Upper lobe of left lung (tissue), 6 donors: ENCODE measurements at regions not wholly inside any gene's neighbourhood (a gene's known extent, or its start where the extent isn't known, plus 50 kb on each side); places are given as distances from the start of the nearest gene placed in this dataset.

Experiments
- ATAC-seq, 2 donors: fragments of 200-7000 bp; cut with Tn5 transposase; one replicate each; pipeline ENCODE4 v1.9.1; 2022; ENCODE audit warnings: mild to moderate bottlenecking in 2 of 2, moderate library complexity in 2 of 2; ENCODE audit not compliant: low FRiP score in 2 of 2
- DNase-seq, 2 donors: peaks; one replicate each; pipeline ENCODE4 v3.0.0-alpha.2; 2019 to 2020
- H3K27ac ChIP-seq, 4 donors: fragments of 200-600 bp; sonication (generic); one replicate each; pipeline ENCODE4 v1.5.1; 2016 to 2019
- H3K27me3 ChIP-seq, 4 donors: fragments of 200-600 bp; sonication (generic); one replicate each; pipeline ENCODE4 v1.5.1; 2017 to 2019
- H3K36me3 ChIP-seq, 4 donors: fragments of 200-600 bp; sonication (generic); one replicate each; pipeline ENCODE4 v1.5.1; 2016 to 2019
- H3K4me1 ChIP-seq, 4 donors: fragments of 200-600 bp; sonication (generic); one replicate each; pipeline ENCODE4 v1.5.1; 2018 to 2019
- H3K4me3 ChIP-seq, 4 donors: fragments of 200-600 bp; sonication (generic); one replicate each; pipeline ENCODE4 v1.5.1; 2017 to 2019; ENCODE audit warnings: mild to moderate bottlenecking in 2 of 4, moderate library complexity in 1 of 4
- H3K9me3 ChIP-seq, 4 donors: fragments of 200-600 bp; sonication (generic); one replicate each; pipeline ENCODE4 v1.5.1; 2018 to 2019
- EP300 ChIP-seq, 4 donors: sonication (generic); formaldehyde crosslinking; IDR thresholded peaks; one replicate each; pipeline ENCODE4 v1.5.1; 2017; ENCODE audit warnings: antibody characterized with exemption in 4 of 4, control low read depth in 2 of 4
- POLR2A ChIP-seq, 4 donors: fragments of 450-650 bp; IDR thresholded peaks; one replicate each; pipeline ENCODE4 v1.5.1; 2016 to 2017; ENCODE audit warnings: antibody characterized with exemption in 4 of 4, mild to moderate bottlenecking in 2 of 4
- POLR2AphosphoS5 ChIP-seq, 2 donors: sonication (generic); formaldehyde crosslinking; IDR thresholded peaks; one replicate each; pipeline ENCODE4 v1.5.1; 2017; ENCODE audit warnings: antibody characterized with exemption in 2 of 2
- WGBS, 2 donors: methylation state at CpG; one replicate each; pipeline ENCODE4 v1.1.5; 2017 to 2018; 5-methylcytosine and 5-hydroxymethylcytosine counted together
- TF ChIP-seq, protein P1 (sequence below), 6 experiments: fragments of 450-650 bp in 4 of 6; fragments of 200-600 bp in 2 of 6; sonication (generic) in 2 of 6; IDR thresholded peaks; one replicate each; pipeline ENCODE4 v1.5.1; 2016 to 2019; ENCODE audit warnings: antibody characterized with exemption in 6 of 6
- donor health status: DM: no; HTN: no; CAD: no; lungs with moderate emphysema.
- donor health status: DM: no; HTN: yes; CAD: no; lungs with severe emphysema.

DNA sequence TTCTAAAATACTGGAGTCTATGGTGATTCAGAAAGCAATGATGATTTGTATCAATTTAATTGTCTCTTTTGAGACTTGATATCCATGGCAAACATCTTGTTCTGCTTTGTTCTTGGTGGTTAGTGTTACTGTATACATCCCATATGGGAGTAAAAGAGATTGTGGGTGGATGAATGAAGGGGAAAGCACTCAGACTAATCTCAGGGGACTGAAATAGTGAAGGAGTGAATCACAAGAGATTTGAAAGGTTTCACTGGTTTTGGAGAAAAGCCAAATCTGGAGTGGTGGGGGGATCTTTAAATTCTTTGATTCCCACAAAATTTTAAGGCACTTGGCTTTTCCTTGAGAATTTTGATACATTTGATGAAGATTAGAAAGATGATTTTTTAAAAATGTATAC lies 369.4 kb downstream of the INHBA start:
- no peak for DNase-seq
- H3K9me3 ChIP-seq: no peaks in the 10 kb centered on the region
- H3K27ac ChIP-seq: no peak overlapping the region
- no peak for TF ChIP-seq POLR2AphosphoS5 (IDR thresholded peaks at IDR 0.05)
- TF ChIP-seq EP300 (IDR thresholded peaks at IDR 0.05): no peak
- TF ChIP-seq, protein P1, sequence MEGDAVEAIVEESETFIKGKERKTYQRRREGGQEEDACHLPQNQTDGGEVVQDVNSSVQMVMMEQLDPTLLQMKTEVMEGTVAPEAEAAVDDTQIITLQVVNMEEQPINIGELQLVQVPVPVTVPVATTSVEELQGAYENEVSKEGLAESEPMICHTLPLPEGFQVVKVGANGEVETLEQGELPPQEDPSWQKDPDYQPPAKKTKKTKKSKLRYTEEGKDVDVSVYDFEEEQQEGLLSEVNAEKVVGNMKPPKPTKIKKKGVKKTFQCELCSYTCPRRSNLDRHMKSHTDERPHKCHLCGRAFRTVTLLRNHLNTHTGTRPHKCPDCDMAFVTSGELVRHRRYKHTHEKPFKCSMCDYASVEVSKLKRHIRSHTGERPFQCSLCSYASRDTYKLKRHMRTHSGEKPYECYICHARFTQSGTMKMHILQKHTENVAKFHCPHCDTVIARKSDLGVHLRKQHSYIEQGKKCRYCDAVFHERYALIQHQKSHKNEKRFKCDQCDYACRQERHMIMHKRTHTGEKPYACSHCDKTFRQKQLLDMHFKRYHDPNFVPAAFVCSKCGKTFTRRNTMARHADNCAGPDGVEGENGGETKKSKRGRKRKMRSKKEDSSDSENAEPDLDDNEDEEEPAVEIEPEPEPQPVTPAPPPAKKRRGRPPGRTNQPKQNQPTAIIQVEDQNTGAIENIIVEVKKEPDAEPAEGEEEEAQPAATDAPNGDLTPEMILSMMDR (IDR thresholded peaks at IDR 0.05): no peak
- no peaks in the 10 kb centered on the region for H3K36me3 ChIP-seq
- no peak overlapping the region for H3K4me3 ChIP-seq
- ATAC-seq: no peak
- no peaks in the 10 kb centered on the region for H3K4me1 ChIP-seq
- H3K27me3 ChIP-seq: no peaks in the 10 kb centered on the region

DNA sequence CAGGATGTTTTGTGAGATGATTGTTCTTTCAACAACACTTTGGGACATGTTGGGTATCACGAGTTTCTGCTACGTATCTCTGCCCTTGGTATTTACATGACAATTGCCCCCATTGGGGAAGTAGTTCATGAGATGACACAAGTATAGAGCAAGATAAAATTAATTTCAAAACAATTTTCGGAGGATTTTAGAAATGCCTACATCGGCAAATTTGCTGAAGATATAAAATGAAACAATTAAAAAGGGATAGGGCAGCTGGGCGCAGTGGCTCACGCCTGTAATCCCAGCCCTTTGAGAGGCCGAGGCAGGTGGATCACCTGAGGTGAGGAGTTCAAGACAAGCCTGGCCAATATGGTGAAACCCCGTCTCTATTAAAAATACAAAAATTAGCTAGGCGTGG lies 371.7 kb downstream of the INHBA start:
- DNase-seq (no peak), ATAC-seq (no peak)
- Histone ChIP-seq H3K27ac (no peak overlapping the region), H3K36me3 (no peaks in the 10 kb centered on the region), H3K4me3 (no peak overlapping the region), H3K27me3 (no peaks in the 10 kb centered on the region), H3K4me1 (no peaks in the 10 kb centered on the region), H3K9me3 (no peaks in the 10 kb centered on the region)
- 88% methylated on average over 9 of the region's 9 CpGs for WGBS, 2 donors
- no peak for TF ChIP-seq POLR2AphosphoS5 (IDR thresholded peaks at IDR 0.05)
- TF ChIP-seq POLR2A (IDR thresholded peaks at IDR 0.05): no peak
- TF ChIP-seq, protein P1 (IDR thresholded peaks at IDR 0.05): no peak
- TF ChIP-seq EP300 (IDR thresholded peaks at IDR 0.05): no peak

DNA sequence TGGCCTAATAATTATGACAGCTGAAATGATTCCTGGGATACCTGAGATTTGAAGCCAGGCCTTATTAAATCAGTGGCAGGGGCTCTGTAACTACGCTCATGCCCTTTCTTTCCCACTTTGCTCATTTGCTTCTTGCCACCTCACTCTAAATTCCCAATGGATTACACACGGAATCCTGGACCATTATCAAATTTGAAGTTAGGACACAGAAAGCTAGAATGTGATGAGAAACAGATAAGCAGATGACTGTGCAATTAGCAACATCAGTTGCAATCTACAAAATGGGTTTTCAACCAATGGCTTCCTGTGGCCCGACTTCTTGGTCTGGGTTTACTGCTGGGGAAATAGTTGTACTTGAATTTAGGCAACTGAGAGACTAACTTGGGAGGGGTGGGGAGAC lies 374.3 kb downstream of the INHBA start:
- H3K4me3 ChIP-seq: no peak overlapping the region
- no peaks in the 10 kb centered on the region for H3K4me1 ChIP-seq
- H3K27me3 ChIP-seq: no peaks in the 10 kb centered on the region
- ATAC-seq (no peak), DNase-seq (no peak)
- 78 to 79% methylated on average over 3 of the region's 3 CpGs for WGBS, 2 donors
- TF ChIP-seq, protein P1 (IDR thresholded peaks at IDR 0.05): no peak
- no peak for TF ChIP-seq EP300 (IDR thresholded peaks at IDR 0.05)
- no peak overlapping the region for H3K27ac ChIP-seq
- no peaks in the 10 kb centered on the region for H3K36me3 ChIP-seq
- H3K9me3 ChIP-seq: no peaks in the 10 kb centered on the region

DNA sequence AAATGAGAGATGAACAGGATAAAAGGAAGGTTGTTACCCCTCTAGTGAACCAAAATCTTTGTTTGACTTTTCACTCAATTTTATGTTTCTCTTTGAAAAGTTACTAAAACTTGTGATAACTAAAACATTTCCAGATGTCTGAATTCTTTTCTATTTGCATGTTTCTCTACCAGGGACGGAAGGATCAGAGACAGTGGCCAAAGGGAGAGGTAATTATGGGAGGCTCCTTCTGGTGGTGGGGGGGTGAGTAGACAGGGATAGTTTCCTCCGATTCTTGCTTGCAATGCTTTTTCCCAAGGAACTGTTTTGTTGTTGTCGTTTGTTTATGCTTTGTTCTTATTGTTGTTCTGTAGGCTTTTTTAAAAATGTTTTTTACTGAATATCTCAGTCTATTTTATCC lies 374.8 kb downstream of the INHBA start:
- no peaks in the 10 kb centered on the region for H3K9me3 ChIP-seq
- H3K27me3 ChIP-seq: no peaks in the 10 kb centered on the region
- TF ChIP-seq POLR2AphosphoS5 (IDR thresholded peaks at IDR 0.05) (no peak), POLR2A (IDR thresholded peaks at IDR 0.05) (no peak), EP300 (IDR thresholded peaks at IDR 0.05) (no peak)
- TF ChIP-seq, protein P1 (IDR thresholded peaks at IDR 0.05): no peak
- no peaks in the 10 kb centered on the region for H3K4me1 ChIP-seq
- WGBS, 2 donors: 74 to 89% methylated on average over 3 of the region's 3 CpGs
- no peak overlapping the region for H3K27ac ChIP-seq
- H3K4me3 ChIP-seq: no peak overlapping the region
- no peak for ATAC-seq
- no peaks in the 10 kb centered on the region for H3K36me3 ChIP-seq
- DNase-seq: no peak

DNA sequence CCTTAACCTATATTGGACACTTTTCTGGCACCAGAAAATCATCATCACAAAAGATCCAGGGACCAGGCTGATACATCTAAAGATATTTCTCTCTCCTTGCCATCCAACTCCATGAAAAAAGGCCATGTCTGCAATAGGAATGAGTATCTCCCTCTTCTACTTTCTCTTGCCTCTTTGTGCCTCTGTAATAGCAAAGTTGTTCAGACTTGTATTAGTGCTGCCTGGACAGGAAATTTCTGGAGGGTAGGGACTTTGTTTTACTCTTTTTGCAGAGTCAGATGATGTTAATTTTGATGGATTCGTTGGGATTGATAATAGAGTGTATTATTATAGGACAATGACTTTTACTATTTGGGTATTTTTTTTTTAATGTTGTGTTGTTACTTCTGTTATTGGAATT lies 376.3 kb downstream of the INHBA start:
- no peak for ATAC-seq
- no peak for DNase-seq
- Histone ChIP-seq H3K4me1 (no peaks in the 10 kb centered on the region), H3K36me3 (no peaks in the 10 kb centered on the region), H3K9me3 (no peaks in the 10 kb centered on the region), H3K4me3 (no peak overlapping the region), H3K27ac (no peak overlapping the region), H3K27me3 (no peaks in the 10 kb centered on the region)
- WGBS, 2 donors: 54 to 74% methylated on average over 1 of the region's 1 CpG
- TF ChIP-seq POLR2A (IDR thresholded peaks at IDR 0.05) (no peak), POLR2AphosphoS5 (IDR thresholded peaks at IDR 0.05) (no peak), EP300 (IDR thresholded peaks at IDR 0.05) (no peak)
- TF ChIP-seq, protein P1 (IDR thresholded peaks at IDR 0.05): no peak
